Kidney (tissue), 13 donors: ENCODE measurements at regions not wholly inside any gene's neighbourhood (a gene's known extent, or its start where the extent isn't known, plus 50 kb on each side); places are given as distances from the start of the nearest gene placed in this dataset.

Source experiments
- DNase-seq, 5 donors: peaks; one replicate each; pipeline ENCODE4 v3.0.0-alpha.2; 2013 to 2020
- FAIRE-seq: peaks from 2 replicates; lab custom pipeline; 2012; peaks lifted over from hg19 to GRCh38; lab: Jason Lieb, UNC
- H3K27ac ChIP-seq, 2 donors: one replicate each; pipeline ENCODE4 v1.7.0; 2013; ENCODE audit warnings: low read depth in 2 of 2, low read length in 2 of 2, inconsistent platforms in 1 of 2
- H3K27me3 ChIP-seq: one replicate; pipeline ENCODE4 v1.7.1; 2013; ENCODE audit warnings: low read length, inconsistent platforms; ENCODE audit not compliant: control insufficient read depth, insufficient read depth
- H3K36me3 ChIP-seq, 3 donors: one replicate each; pipeline versions ENCODE4 v1.7.0 to v1.7.1; 2013; ENCODE audit warnings: low read length in 3 of 3, control low read depth in 1 of 3, inconsistent platforms in 1 of 3; ENCODE audit not compliant: insufficient read depth in 3 of 3, control insufficient read depth in 2 of 3
- H3K4me1 ChIP-seq, 3 donors: one replicate each; pipeline versions ENCODE4 v1.7.0 to v1.7.1; 2013; ENCODE audit warnings: low read length in 3 of 3, inconsistent platforms in 1 of 3, low read depth in 1 of 3; ENCODE audit not compliant: control insufficient read depth in 2 of 3, insufficient read depth in 2 of 3
- H3K4me3 ChIP-seq, 3 donors: one replicate each; pipeline versions ENCODE4 v1.7.0 to v1.8.1; 2013; ENCODE audit warnings: low read length in 3 of 3, control low read depth in 1 of 3, inconsistent platforms in 1 of 3
- H3K9ac ChIP-seq, 3 donors: one replicate each; pipeline versions ENCODE4 v1.7.0 to v1.7.1; 2013; ENCODE audit warnings: low read length in 3 of 3, control low read depth in 1 of 3, inconsistent platforms in 1 of 3
- H3K9me3 ChIP-seq, 3 donors: one replicate each; pipeline versions ENCODE4 v1.7.0 to v1.7.1; 2013; ENCODE audit warnings: low read length in 3 of 3, control low read depth in 1 of 3, inconsistent platforms in 1 of 3; ENCODE audit not compliant: control insufficient read depth in 2 of 3, insufficient read depth in 1 of 3
- intact Hi-C: fragments of 100-400 bp; cut with DNase I; formaldehyde crosslinking; loops from one replicate; pipeline ENCODE4 v1.11.1; 2022
- TF ChIP-seq, protein P1 (sequence below): IDR thresholded peaks from 3 replicates; pipeline ENCODE4 v1.5.1; 2012; ENCODE audit warnings: mild to moderate bottlenecking, moderate library complexity, borderline replicate concordance; ENCODE audit not compliant: insufficient read depth; ENCODE audit errors: extremely low read depth
- donor health status: control.
- donor health status: control.
- donor health status: control.
- donor health status: control.
- donor health status: control.
- donor health status: DM: yes; HTN: yes; CAD: no.
- donor health status: Normal renal cell carcinoma (clear cell type).

DNA sequence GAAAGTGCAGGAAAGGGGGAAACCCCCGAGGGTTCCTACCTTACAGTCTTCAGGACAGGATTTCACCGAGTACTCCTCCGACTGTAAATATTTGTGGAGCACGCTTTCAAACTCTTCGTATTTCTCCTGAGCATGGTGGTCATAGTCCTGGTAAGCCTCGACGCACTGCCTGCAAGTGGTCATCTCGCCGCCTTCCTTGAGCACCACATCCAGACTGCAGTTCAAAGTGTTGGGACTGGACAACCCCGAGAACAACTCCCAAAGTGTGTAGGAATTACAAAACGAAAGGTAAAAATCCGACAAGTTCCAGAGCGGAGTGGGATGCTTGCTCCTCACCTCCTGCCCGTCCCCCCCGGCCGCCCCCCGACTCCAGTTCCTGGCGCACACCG lies 349.7 kb downstream of the LIG4 start:
- no peaks in the 10 kb centered on the region for H3K9me3 ChIP-seq
- peak in 1 of 5 donors; percentile 8 for DNase-seq
- no peak overlapping the region for H3K27ac ChIP-seq
- intact Hi-C loops = no loop called here
- FAIRE-seq = no peak
- TF ChIP-seq, protein P1, sequence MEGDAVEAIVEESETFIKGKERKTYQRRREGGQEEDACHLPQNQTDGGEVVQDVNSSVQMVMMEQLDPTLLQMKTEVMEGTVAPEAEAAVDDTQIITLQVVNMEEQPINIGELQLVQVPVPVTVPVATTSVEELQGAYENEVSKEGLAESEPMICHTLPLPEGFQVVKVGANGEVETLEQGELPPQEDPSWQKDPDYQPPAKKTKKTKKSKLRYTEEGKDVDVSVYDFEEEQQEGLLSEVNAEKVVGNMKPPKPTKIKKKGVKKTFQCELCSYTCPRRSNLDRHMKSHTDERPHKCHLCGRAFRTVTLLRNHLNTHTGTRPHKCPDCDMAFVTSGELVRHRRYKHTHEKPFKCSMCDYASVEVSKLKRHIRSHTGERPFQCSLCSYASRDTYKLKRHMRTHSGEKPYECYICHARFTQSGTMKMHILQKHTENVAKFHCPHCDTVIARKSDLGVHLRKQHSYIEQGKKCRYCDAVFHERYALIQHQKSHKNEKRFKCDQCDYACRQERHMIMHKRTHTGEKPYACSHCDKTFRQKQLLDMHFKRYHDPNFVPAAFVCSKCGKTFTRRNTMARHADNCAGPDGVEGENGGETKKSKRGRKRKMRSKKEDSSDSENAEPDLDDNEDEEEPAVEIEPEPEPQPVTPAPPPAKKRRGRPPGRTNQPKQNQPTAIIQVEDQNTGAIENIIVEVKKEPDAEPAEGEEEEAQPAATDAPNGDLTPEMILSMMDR = no peak
- peak overlapping the region in 2 of 3 donors; percentile 28 to 49 for H3K4me3 ChIP-seq
- peaks cover 0 to 4% (median 0%) of the 10 kb centered on the region in 3 donors for H3K4me1 ChIP-seq
- no peak overlapping the region for H3K9ac ChIP-seq
- H3K36me3 ChIP-seq = no peaks in the 10 kb centered on the region
- peaks cover 18% of the 10 kb centered on the region for H3K27me3 ChIP-seq

DNA sequence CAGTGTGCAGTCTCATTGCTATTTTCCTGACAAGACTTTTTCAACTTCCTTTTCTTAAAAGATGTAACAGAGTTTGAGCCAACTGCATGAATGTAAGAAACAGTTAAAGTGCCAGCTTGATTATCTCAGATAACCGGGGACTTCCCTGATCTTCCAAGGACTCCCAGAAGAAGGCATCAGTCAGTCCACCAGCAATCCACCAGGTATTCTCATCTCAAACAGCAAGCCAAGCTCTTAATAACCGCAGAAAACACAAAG lies 350.1 kb downstream of the LIG4 start:
- H3K27me3 ChIP-seq = peaks cover 18% of the 10 kb centered on the region
- no peaks in the 10 kb centered on the region for H3K9me3 ChIP-seq
- no peak for FAIRE-seq
- TF ChIP-seq, protein P1 = no peak
- no peak overlapping the region for H3K9ac ChIP-seq
- H3K27ac ChIP-seq = no peak overlapping the region
- intact Hi-C loops = no loop called here
- peak overlapping the region in 1 of 3 donors; percentile 28 for H3K4me3 ChIP-seq
- H3K4me1 ChIP-seq = peaks cover 0 to 4% (median 0%) of the 10 kb centered on the region in 3 donors
- no peaks in the 10 kb centered on the region for H3K36me3 ChIP-seq
- DNase-seq = no peak

DNA sequence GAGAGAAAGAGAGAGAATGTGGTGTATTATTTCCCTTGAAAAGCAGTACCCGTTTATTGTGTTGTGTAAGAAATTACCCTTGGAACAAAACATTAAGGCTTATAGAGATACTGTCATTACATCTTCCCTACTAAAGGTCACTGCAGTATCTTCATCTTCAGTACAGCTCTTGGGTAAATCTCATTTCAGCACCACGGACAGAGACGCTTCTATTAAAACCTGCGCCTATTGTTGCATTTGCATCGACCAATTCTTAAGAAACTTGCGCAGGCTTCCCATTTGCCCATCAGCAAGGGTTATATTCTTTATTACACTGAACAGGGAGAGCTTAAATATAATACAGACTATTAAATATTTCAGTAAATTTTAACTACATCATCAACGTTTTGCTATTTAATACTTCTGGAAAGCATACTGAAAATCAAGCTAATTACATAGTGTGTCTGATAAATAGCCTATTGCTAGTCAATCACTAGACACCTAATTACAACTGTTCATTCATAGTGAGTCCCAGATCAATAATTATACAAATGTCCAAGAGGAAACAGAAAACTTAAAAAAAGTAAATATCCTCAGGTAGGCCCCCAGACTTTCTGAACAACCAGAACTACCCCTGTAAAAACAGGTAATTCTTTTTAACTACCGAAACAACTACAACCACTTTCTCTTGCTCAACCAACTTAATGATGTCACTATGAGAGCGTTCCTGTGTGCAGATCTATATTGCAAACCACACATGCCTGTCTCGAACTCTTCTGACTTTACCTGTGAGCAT lies 350.6 kb downstream of the LIG4 start:
- H3K4me3 ChIP-seq = peak overlapping the region in 1 of 3 donors; percentile 26
- no peak overlapping the region for H3K27ac ChIP-seq
- H3K9ac ChIP-seq = no peak overlapping the region
- TF ChIP-seq, protein P1 = no peak
- peaks cover 0 to 4% (median 0%) of the 10 kb centered on the region in 3 donors for H3K4me1 ChIP-seq
- peaks cover 14% of the 10 kb centered on the region for H3K27me3 ChIP-seq
- H3K9me3 ChIP-seq = no peaks in the 10 kb centered on the region
- no peak for FAIRE-seq
- no peaks in the 10 kb centered on the region for H3K36me3 ChIP-seq
- intact Hi-C loops = no loop called here
- DNase-seq = peak in 4 of 5 donors; percentile 41 to 91 (median 78)

DNA sequence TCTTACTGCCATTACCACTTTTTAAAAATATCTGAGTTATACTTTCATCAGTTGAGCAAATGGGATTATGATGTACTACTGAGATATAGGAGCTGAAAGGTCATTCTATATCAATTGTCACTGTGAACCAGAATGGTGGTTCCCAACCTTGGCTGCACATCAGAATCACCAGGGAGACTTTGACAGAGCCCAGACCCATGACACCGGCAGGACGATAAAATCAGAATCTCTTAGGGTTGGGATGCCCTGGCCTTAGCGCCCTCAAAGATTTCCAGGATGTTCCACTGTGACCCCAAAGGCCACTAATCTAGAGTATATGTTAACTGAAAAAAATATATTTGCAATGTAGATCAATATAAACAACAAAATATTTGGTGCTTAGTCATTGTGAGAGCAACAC lies 355.1 kb downstream of the LIG4 start:
- DNase-seq = no peak
- FAIRE-seq = no peak
- Histone ChIP-seq H3K27me3 (peaks cover 3% of the 10 kb centered on the region), H3K36me3 (no peaks in the 10 kb centered on the region), H3K9me3 (no peaks in the 10 kb centered on the region), H3K4me3 (no peak overlapping the region), H3K27ac (no peak overlapping the region), H3K4me1 (no peaks in the 10 kb centered on the region), H3K9ac (no peak overlapping the region)
- intact Hi-C loops = no loop called here
- TF ChIP-seq, protein P1 = no peak
